PC-3 (cell line): ENCODE measurements at regions not wholly inside any gene's neighbourhood (a gene's known extent, or its start where the extent isn't known, plus 50 kb on each side); places are given as distances from the start of the nearest gene placed in this dataset.

Experiments
- CTCF ChIP-seq: fragments of 300-600 bp; sonication (generic); conservative IDR thresholded peaks from 2 replicates; pipeline ENCODE4 v1.5.1; 2017; ENCODE audit warnings: antibody characterized with exemption, low read depth, mild to moderate bottlenecking, low read length
- EZH2 ChIP-seq: fragments of 300-600 bp; sonication (generic); IDR thresholded peaks from one replicate; pipeline ENCODE4 v1.6.1; 2017; ENCODE audit warnings: antibody characterized with exemption, mild to moderate bottlenecking, low read length; ENCODE audit not compliant: unreplicated experiment

- TF ChIP-seq CTCF, result no peak
- TF ChIP-seq EZH2, result no peak
Observed at GRCh38 chr3:75396316-75396802, 267.8 kb upstream of the FRG2C start.
